GM21381 (cell line): ENCODE measurements at regions not wholly inside any gene's neighbourhood (a gene's known extent, or its start where the extent isn't known, plus 50 kb on each side); places are given as distances from the start of the nearest gene placed in this dataset.

ENCODE experiments used
- ATAC-seq: cut with Tn5 transposase; IDR thresholded peaks from one replicate; pipeline ENCODE4 v1.9.1; 2021; ENCODE audit warnings: mild to moderate bottlenecking, moderate library complexity; ENCODE audit not compliant: unreplicated experiment

DNA sequence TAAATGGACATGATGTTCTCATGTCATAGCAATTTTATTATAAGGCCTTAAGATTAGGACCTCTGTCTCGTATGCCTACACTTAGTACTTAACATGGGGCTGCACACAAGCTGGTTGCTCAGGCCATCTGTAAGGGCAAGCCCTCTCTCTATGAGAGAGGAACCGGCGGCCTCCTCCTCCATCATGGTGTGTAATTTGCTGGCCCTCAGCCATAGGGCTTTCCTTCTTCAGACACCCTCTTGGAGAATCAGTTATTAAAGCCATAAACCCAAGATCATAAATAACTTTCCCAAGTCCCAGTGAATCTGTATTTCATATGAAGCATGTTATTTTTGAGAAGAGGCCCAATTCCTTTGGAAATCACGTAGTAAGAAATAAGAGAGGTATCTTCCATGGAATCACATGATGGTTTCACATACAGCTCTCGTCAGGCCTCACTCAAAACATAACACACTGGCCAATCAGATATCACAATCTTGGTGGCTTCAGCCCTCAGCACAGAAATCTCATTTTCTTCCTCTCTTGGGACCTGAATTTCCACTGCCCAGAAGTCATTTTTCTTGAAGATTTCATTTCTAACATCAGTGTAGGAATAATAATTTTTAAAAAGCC, 92.6 kb downstream of the RDH14 start:
- no peak for ATAC-seq

DNA sequence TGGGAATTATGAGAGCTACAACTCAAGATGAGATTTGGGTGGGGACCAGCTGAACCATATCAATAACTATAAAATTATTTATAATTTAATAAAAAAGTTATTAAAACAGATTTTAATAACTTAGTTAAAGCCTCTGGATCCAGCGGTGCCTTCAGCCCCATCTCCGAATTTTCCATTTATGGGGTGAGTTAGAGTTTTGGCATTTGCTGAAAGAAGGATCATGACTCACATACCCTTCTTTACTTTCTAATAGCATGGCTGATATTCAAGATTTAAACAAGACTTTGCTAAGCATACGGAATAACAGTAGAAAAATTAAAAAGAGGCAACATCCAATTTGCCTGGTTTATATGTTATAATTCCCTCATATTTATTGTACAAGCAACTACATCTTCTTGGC, 94.5 kb downstream of the RDH14 start:
- no peak for ATAC-seq

DNA sequence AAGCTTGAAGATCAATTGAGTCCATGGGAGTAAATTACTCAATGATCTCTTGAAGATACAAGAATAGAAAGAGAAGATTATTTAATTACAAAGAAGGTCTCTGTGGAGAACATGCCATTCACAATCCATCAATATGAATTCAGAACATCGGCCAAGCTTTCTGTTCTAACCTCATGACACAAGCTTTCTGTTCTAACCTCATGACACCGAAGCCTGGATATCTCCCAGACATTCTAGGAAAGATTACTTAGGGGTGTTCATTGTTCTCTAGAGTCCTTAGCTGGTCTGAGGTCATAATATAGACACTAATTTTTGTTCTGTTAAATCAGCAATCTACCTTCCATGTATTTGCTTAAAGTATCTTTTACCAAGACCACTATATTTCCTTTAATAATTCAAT, 95.5 kb downstream of the RDH14 start:
- ATAC-seq: no peak

DNA sequence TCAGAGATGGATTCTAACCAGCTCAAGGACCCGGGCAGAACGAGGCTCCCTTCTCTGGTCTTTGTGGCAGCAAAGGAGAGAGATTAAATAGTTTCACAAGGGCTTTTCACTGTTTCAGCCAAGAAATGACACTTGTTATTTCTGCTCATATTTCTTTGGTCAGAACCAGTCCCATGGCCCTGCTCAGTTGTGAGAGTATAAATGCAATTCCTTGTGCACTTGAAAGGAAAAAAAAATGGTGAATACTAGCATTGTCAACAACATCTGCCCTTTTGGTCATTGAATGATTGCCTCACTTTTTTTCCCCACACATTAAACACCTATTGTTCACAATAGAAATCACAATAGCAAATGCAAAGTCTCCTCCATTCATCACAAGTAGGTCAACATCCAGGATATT, 104.4 kb downstream of the RDH14 start:
- no peak for ATAC-seq

DNA sequence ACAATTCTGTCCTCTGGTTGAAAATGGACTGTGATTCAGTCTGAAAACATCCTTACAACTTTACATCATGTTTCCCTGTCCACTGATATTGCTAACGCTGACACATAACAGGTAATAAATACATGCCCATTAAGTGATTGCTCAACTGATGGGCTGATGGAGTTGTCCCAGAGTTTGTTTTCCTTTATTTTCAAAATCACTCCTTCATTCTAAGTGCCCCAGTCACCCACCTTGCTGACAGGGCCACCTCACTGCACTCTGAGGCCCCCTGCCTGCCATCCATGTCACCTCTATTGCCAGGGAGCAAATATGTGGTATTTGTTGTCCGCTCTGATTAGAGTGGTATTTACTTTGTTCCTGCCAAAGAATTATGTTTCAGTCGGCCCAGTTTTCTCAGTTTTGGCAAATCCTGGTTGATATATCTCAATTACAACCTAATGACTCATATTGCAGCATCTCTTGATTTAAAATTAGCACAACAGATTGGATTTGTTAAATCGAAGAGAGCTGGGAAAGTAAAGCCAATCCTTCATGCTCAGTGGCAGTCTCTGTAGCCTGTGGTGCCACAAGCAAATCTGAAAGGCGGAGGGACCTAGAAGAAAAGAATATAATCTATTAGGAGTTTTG, 105.1 kb downstream of the RDH14 start:
- no peak for ATAC-seq

DNA sequence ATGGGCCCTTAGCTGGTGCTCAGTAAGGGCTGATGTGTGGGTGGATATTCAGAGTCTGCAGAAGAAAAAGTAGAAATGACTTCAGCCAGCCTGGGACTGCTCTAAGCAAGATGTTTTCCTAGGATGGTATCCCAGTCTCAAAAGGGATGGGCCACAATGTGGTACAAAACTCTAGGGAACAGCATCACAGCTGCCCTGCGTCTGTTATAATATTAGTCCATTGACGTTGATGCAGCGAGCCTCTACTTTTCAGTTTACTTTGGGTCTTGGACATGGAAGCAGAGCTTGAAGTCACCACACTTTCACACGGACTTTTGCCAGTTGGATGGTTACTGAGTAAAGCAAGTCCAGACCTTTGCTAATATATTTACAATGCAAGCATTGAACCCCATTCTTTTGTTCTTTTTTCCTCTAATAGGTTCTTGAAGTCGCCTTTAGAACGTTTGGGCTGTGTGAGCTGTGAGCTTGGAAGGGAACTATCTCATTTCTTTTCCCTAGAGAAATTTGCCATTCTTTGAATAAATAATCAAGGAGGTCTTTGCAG, 105.7 kb downstream of the RDH14 start:
- ATAC-seq: no peak

DNA sequence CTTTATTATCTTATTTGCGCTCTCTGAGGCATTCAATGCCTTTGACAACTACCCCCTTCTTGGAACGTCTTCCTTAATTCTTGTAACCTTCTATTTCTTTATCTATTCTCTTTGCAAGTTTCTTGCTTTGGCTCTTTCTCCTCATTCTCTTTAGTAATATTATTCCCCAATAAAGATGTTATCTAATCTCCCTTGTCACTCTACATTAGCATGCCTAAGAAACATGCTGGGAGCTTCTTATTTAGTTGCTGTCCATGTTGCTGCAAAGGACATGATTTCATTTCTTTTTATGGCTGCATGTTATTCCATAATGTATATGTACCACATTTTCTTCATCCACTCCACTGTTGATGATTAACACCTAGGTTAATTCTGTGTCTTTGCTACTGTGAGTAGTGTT, 113.7 kb downstream of the RDH14 start:
- ATAC-seq: no peak

DNA sequence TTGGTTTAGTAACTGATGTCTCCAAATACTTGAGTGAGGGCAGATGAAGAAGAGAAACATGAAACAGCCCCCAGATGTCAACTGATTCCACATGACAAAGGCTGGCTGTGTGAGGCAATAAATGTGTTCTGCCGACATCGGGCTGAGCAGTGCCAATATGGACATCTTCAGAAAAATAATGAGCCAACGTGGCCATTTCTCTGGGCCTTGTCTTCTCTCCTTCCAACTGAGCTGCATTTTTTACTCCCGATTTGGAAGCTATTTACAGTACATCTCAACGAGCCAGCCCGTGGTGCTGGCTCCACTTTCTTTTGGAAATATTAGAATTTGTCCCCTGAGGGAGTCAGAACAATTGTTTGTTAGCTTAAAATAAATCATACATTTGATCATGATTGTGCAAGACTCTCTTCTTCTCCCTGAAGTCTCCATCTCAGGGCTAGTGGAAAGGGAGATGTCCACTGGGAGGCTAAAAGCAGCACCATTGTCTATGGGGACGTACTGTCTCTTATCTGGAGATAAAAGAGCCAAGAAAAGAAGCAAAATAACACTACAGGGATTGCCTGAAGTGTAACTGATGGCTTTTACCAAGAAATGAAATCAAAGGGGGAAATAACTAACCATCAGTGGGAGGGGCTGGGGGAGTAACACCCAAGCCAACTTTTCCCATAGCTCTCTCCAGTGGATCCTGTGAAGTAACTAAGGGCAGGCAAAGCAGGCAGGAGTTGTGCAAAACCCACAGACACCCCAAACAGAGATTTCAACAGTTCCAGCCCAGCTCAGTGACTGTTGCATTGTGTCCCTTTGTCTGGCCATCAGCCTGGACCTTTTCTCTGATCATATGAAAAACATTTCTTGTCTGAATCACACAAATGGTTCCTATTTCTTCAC, 114.8 kb downstream of the RDH14 start:
- ATAC-seq: no peak

DNA sequence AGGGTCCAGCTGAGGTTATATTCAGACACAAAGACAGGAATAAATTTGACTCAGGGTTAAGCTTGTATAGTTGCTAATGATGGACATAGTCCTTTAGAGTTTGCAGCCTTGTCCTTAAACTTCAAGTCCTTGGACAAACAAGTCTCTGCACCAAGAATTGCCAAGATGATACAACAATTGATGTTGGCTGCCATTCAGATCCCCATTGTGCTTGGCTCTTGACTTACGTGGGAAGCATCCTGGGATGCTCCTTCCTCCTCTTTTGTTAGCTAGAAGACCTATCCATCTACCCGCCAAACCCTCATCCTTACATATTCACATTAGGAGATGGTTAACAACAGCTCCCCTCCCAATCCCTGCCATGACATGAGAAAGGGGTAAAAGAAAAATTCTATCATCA, 115.6 kb downstream of the RDH14 start:
- no peak for ATAC-seq

DNA sequence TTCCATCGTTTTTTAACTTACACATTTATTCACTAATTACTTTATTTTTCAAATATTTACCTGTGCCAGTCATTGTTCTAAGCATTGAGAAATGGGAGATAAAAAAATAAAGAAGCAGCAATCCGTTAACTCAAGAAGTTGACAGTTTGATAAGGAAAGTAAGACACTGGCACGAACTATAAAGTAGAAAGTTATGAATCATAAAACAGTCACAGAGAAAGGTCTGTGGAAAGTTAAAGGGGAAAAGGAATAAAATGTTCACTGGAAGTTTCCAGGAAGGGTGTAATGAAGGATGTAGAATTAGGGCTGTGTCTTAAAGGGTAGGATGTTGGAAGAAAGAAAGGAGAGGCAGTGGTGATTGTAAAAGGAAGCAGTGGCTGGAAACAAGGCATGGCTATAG, 118.9 kb downstream of the RDH14 start:
- ATAC-seq: no peak

DNA sequence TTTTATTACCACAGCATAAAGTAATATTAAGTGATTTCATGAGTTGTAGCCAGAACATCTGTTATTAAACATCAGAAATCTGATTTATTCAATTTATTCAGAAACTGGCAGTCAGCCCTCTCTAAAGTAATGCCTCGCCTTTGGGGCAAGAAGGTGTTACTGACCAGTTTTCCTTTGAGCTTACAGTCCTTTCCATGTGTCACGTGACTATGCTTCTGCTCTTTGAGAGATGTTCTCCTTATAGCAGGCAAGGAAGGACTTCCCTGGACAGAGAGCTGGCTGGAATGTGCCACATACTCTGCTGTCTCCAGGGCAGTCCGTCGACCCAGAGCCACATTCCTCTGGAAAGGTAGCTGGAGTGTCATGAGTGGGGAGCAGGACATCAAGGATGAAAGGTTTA, 119.7 kb downstream of the RDH14 start:
- ATAC-seq: no peak

DNA sequence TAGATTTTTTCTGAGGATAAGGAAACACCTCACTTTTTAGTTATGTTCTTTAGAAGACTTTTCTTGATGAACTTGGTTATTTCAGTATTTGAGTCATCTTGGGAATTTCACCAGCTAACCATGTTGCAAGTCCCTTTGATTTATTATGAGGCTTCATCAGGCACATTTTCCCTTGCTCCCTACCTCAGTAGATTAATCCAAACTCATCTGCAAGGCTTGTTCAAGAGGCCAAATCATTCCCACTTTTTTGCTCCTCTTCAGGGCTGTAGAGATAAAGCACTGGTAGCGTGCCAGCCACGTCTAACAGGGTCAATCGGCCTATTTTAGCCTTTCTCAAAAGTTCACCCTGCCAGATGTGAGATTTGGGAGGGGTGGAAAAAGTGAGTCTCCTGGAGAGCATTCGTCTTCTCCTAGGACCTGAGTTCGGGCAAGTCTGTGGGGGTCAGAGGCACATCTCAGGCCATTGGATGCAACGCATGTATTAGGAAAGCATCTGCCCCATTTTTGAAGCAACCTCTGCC, 120.3 kb downstream of the RDH14 start:
- ATAC-seq: no peak

DNA sequence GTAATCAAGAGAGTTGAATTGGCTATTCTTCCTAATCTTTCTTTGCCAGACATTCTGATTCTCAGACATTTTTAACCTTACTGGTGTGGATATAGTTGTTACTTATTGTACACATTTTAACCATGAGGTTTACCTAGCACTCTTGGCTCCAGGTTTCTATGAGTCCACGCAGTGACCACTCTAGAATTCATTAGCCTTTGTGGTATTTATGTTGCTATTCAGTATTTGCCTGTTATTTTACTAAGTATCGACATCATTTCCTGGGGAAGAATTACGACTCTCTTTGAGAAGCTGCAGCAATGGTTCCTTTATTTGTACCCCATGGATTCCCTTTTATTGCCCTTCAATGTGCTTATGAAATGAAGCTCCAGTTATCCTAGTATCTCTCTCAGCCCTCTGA, 120.7 kb downstream of the RDH14 start:
- ATAC-seq: no peak

DNA sequence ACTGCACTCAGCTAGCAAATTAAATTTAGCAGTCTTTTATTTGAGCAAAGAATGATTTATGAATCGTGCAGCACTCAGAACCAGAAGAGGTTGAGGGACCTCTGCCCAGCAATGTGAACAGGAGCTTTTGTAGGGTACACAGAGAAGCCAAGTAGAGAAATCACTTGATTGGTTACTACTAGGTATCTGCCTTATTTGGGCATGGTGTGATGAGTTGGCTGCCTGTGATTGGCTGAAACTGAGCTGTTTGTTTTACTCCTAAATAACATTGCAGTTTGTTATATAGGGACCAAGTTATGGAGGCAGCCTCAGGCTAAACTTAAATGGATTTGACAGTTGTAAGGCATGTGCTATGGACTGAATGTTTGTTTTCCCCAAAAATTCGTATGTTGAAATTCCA, 122.5 kb downstream of the RDH14 start:
- ATAC-seq: no peak

DNA sequence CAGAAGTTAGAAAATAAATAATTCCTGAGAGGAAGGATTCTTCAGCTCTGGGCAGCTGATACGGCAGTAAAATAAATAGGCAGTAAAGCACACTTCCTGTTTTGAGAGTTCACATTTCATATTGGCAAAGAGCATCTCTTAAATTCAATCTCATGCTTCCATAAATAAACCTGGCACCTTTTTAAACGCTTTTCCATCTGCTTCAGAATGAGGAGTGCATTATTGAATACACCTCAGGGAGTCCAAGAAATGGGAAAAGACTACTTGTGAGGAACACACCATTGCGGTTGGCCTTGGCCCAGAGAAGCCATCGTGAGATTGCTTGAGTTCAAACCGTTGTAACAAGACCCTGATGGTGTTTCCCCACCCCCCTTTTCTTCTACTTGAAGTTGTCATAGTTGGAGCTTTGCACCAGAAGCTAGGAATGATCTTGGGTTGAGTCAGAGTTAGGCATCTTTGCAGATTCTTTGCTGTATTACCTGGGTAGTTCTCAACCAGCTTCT, 123.9 kb downstream of the RDH14 start:
- ATAC-seq: no peak

DNA sequence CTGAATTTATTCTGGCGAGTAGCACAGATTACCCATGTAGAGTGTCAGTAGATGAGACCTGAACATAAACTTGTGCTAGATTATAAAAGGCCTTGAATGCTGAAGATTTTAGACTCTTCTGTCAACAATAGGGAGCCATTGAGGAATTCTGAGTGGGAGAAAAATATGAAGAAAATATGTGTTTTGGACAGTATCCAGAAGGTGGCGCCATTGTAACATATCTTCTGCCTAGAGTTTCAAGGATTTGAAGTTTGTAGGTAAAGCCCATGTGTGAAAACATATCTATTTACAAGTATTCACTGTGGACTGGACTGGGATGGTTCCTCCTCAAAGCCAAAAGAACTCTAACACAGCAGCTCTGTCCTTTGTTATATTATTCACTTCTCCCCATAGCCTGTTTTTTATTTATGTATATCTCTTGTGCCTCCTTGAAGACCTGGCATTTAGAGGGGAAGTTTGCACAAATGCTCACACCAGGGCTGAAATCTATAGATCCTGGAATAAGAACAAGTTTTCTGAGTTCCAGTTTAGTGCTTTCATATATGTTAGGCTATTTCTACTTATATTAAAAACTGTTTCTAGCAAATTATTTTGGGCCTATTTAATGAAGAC, 124.9 kb downstream of the RDH14 start:
- peak; percentile 64 for ATAC-seq

DNA sequence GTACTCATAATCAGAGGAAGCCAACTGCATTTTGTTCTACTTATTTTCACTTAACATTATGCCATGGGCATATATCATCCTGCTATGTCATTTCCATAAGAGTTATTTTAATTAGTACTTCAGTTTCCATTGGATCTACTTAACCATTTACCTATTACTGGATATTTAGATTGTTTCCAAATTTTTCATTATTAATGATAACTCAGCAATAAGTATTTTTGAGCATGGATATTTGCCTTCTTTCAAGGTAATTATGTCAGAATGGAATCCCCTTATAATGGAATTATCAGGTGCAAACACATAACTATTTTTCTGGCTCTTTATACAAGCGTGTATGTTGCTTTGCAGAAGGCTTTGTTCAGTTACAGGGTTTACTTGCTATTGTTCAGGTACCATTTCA, 126.6 kb downstream of the RDH14 start:
- ATAC-seq: no peak

DNA sequence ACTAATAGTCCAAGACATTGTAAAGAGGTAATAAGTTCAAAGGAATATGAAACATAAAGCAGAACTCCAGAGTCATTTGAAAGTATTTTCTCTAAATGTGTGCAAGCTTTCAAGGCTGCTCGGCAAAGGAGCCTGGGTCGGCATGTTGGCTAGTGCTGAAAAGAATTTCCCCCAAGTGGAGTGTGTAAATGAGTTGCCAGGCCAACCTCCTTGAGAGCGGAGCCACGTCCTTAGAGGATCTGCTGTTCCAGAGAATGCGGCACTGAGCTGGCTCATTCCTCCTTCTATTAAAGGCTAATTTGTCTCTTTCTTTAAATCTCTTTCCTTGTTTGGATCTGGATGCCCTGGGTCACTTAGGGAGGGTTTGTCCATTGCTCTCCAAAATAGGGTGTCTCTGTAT, 127.5 kb downstream of the RDH14 start:
- no peak for ATAC-seq

DNA sequence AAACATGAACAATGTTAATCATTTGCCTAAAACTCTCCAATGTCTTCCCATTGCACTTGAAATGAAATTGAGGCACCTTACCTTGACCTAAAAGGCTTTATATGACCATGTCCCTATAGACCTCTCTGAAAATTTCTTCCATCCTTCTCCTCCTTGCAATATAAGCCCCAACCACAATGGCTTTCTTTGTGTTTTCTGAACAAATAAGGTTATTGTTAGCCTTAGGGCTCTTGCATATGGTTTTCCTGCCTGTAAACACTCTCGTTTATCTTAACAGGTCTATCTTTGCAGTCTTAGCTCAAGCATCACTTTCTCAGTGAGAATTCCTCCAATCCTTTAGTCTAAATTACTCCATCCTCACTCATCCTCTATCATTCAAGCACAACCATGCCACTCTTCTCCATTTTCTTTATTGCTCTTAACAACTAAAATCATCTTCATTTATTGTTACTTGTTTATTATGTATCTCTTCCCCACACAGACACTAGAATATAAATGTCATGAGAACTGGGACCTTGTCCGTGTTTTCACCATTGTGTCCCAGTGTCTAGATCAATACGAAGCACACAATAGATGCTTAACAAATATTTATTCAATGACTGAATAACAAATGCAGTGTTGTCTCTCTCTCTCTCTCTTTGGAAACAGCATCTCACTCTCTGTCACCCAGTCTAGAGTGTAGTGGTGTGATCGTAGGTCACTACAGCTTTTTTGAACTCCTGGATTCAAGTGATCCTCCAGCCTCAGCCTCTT, 129.3 kb downstream of the RDH14 start:
- no peak for ATAC-seq

DNA sequence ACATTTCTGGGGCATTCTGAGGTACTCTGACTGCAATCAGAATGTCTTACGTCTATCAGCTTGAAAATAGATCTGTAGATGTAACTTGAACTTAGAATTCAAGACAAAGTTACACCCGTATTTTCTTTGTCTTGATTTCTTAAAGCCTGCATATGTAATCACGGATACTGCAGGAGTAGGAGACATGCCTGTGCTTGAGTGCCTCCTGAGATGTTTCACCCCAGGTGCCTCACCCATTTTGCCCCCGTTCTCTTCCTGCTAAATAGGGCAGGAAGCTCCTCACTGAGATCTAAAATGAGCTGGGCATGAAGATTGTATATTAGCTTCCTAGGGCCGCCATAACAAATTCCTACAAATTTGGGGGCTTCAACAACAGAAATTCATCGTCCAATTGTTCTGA, 131.9 kb downstream of the RDH14 start:
- ATAC-seq: no peak
